Keratinocyte (primary cell): ENCODE measurements at regions not wholly inside any gene's neighbourhood (a gene's known extent, or its start where the extent isn't known, plus 50 kb on each side); places are given as distances from the start of the nearest gene placed in this dataset.

Source experiments
- DNase-seq: peaks from one replicate; pipeline ENCODE4 v3.0.0-alpha.2; 2011; ENCODE audit warnings: low read depth, missing footprints, low spot score
- FAIRE-seq: peaks from 2 replicates; lab custom pipeline; 2011; peaks lifted over from hg19 to GRCh38; lab: Jason Lieb, UNC
- H2AFZ ChIP-seq: 2 replicates; pipeline ENCODE4 v1.6.0; 2012; ENCODE audit warnings: low read length, control low read depth, inconsistent platforms; ENCODE audit not compliant: control insufficient read depth
- H3K27ac ChIP-seq: 2 replicates; pipeline ENCODE4 v1.5.1; 2011; ENCODE audit warnings: low read length; ENCODE audit not compliant: control insufficient read depth, insufficient read depth
- H3K27me3 ChIP-seq: 3 replicates; pipeline ENCODE4 v1.6.0; 2011; ENCODE audit warnings: low read length; ENCODE audit not compliant: control insufficient read depth, insufficient read depth; ENCODE audit errors: extremely low read depth
- H3K36me3 ChIP-seq, 2 experiments: 2 replicates in 1 of 2; 3 replicates in 1 of 2; pipeline ENCODE4 v1.5.1; 2011; ENCODE audit warnings: low read length in 2 of 2, mild to moderate bottlenecking in 1 of 2; ENCODE audit not compliant: control insufficient read depth in 2 of 2, insufficient read depth in 2 of 2; ENCODE audit errors: extremely low read depth in 1 of 2
- H3K4me1 ChIP-seq: 3 replicates; pipeline ENCODE4 v1.5.1; 2011; ENCODE audit warnings: low read length; ENCODE audit not compliant: control insufficient read depth, insufficient read depth; ENCODE audit errors: extremely low read depth
- H3K4me2 ChIP-seq: 3 replicates; pipeline ENCODE4 v1.6.0; 2011; ENCODE audit warnings: low read depth, low read length; ENCODE audit not compliant: control insufficient read depth, insufficient read depth; ENCODE audit errors: extremely low read depth
- H3K4me3 ChIP-seq, 3 experiments: fragments of 200-600 bp in 1 of 3; sonication (generic) in 1 of 3; 2 replicates in 2 of 3; 3 replicates in 1 of 3; pipeline ENCODE4 v1.5.1; 2011 to 2016; ENCODE audit warnings: low read length in 3 of 3, mild to moderate bottlenecking in 3 of 3, control low read depth in 2 of 3, inconsistent platforms in 1 of 3, low read depth in 1 of 3, mixed read lengths in 1 of 3, mixed run types in 1 of 3, moderate library complexity in 1 of 3; ENCODE audit not compliant: control insufficient read depth in 2 of 3, insufficient read depth in 2 of 3; ENCODE audit errors: extremely low read depth in 1 of 3
- H3K79me2 ChIP-seq: 2 replicates; pipeline ENCODE4 v1.6.0; 2012; ENCODE audit warnings: low read length; ENCODE audit not compliant: control insufficient read depth, insufficient read depth
- H3K9ac ChIP-seq: 3 replicates; pipeline ENCODE4 v1.6.0; 2011; ENCODE audit warnings: low read length; ENCODE audit not compliant: control insufficient read depth, insufficient read depth; ENCODE audit errors: extremely low read depth
- H3K9me1 ChIP-seq: 3 replicates; pipeline ENCODE4 v1.6.0; 2011; ENCODE audit warnings: low read length; ENCODE audit not compliant: control insufficient read depth, insufficient read depth; ENCODE audit errors: extremely low read depth
- H3K9me3 ChIP-seq: 2 replicates; pipeline ENCODE4 v1.5.1; 2012; ENCODE audit warnings: low read depth, low read length; ENCODE audit not compliant: control insufficient read depth
- H4K20me1 ChIP-seq: 3 replicates; pipeline ENCODE4 v1.6.0; 2011; ENCODE audit warnings: low read length; ENCODE audit not compliant: control insufficient read depth, insufficient read depth; ENCODE audit errors: extremely low read depth
- CTCF ChIP-seq, 3 experiments: IDR thresholded peaks in 1 of 3; conservative IDR thresholded peaks in 1 of 3; optimal IDR thresholded peaks in 1 of 3; 2 replicates in 2 of 3; 3 replicates in 1 of 3; pipeline versions ENCODE3 to v1.5.1; 2011; ENCODE audit warnings: low read length in 3 of 3, mild to moderate bottlenecking in 3 of 3, moderate library complexity in 2 of 3, control low read depth in 1 of 3, inconsistent platforms in 1 of 3; ENCODE audit not compliant: insufficient read depth in 2 of 3; ENCODE audit errors: extremely low read depth in 1 of 3
- EZH2 ChIP-seq: IDR thresholded peaks from one replicate; pipeline ENCODE4 v1.6.1; 2012; ENCODE audit warnings: inconsistent platforms, mild to moderate bottlenecking, low read length, moderate library complexity
- dilution Hi-C: fragments of 300-500 bp; cut with MboI; formaldehyde crosslinking; loops from one replicate; pipeline ENCODE4 v1.7.0; 2020; ENCODE audit warnings: low sequenced_read_pairs; ENCODE audit not compliant: extremely low pct_ligation_motif_present

GRCh38 chr6:96467814-96468213 lies 53.8 kb upstream of the UFL1 start:
- Histone ChIP-seq H2AFZ (no peak overlapping the region), H3K9me3 (no peaks in the 10 kb centered on the region), H3K79me2 (no peaks in the 10 kb centered on the region), H3K4me2 (no peak overlapping the region), H3K27me3 (no peaks in the 10 kb centered on the region), H3K36me3 (no peaks in the 10 kb centered on the region), H3K9me1 (no peaks in the 10 kb centered on the region), H4K20me1 (no peaks in the 10 kb centered on the region), H3K4me3 (no peak overlapping the region), H3K9ac (no peak overlapping the region), H3K4me1 (no peaks in the 10 kb centered on the region), H3K27ac (no peak overlapping the region)
- FAIRE-seq (no peak), DNase-seq (no peak)
- dilution Hi-C loops = no loop called here
- TF ChIP-seq EZH2 (no peak), CTCF (optimal IDR thresholded peaks at IDR 0.05 in 1 of 3, IDR thresholded peaks at IDR 0.05 in 1 of 3, conservative IDR thresholded peaks at IDR 0.05 in 1 of 3; ENCODE audit: extremely low read depth in 1 of 3, insufficient read depth in 2 of 3, low read length in 3 of 3) (no peak)

GRCh38 chr6:96468281-96468680 lies 53.3 kb upstream of the UFL1 start:
- H3K27me3 ChIP-seq = no peaks in the 10 kb centered on the region
- H3K36me3 ChIP-seq = no peaks in the 10 kb centered on the region
- H3K9ac ChIP-seq = no peak overlapping the region
- H3K27ac ChIP-seq = no peak overlapping the region
- no peaks in the 10 kb centered on the region for H3K9me1 ChIP-seq
- H3K4me3 ChIP-seq = no peak overlapping the region
- TF ChIP-seq CTCF (optimal IDR thresholded peaks at IDR 0.05 in 1 of 3, IDR thresholded peaks at IDR 0.05 in 1 of 3, conservative IDR thresholded peaks at IDR 0.05 in 1 of 3; ENCODE audit: extremely low read depth in 1 of 3, insufficient read depth in 2 of 3, low read length in 3 of 3) = no peak
- no peak for TF ChIP-seq EZH2
- no peaks in the 10 kb centered on the region for H4K20me1 ChIP-seq
- H3K79me2 ChIP-seq = no peaks in the 10 kb centered on the region
- FAIRE-seq (no peak), DNase-seq (no peak)
- dilution Hi-C loops = no loop called here
- no peaks in the 10 kb centered on the region for H3K4me1 ChIP-seq
- H3K9me3 ChIP-seq = no peaks in the 10 kb centered on the region
- H3K4me2 ChIP-seq = no peak overlapping the region
- H2AFZ ChIP-seq = no peak overlapping the region
